SK-N-MC (cell line): ENCODE measurements at regions not wholly inside any gene's neighbourhood (a gene's known extent, or its start where the extent isn't known, plus 50 kb on each side); places are given as distances from the start of the nearest gene placed in this dataset.

ENCODE experiments used
- EZH2 ChIP-seq: fragments of 200-600 bp; sonication (generic); IDR thresholded peaks from one replicate; pipeline ENCODE4 v1.6.1; 2017; ENCODE audit warnings: antibody characterized with exemption
- FOXP2 ChIP-seq: optimal IDR thresholded peaks from 2 replicates; pipeline ENCODE3; 2011; ENCODE audit warnings: mild to moderate bottlenecking, moderate library complexity; ENCODE audit not compliant: insufficient read depth; ENCODE audit errors: extremely low read length, control extremely low read depth
- POLR2AphosphoS5 ChIP-seq: IDR thresholded peaks from 2 replicates; pipeline ENCODE4 v1.6.1; 2012; ENCODE audit warnings: mild to moderate bottlenecking, low read depth, low read length, borderline replicate concordance

DNA sequence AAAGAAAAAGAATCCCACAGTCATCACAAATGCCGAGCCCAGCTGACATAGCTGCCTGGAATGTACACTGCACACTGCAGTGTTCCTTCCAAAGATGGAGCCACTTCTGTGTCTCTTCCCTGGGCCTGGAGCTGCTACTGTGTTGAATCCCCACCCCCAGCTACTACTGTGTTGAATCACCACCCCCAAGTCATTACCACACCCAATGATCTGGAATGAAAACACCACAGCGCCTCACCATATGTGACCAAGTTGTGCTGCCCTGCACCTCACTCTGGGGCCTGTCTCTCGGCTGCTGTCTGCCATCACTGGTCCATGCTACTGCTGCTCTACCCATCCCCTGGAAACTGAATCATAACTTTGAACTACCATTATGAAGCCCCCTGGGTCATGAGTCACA, 861.2 kb downstream of the UQCRFS1 start:
- TF ChIP-seq EZH2: no peak
- no peak for TF ChIP-seq POLR2AphosphoS5
- no peak for TF ChIP-seq FOXP2
